Neural cell (in vitro differentiated cells): ENCODE measurements at regions not wholly inside any gene's neighbourhood (a gene's known extent, or its start where the extent isn't known, plus 50 kb on each side); places are given as distances from the start of the nearest gene placed in this dataset.

ENCODE experiments used
- H2AFZ ChIP-seq: fragments of 200-600, 300-800 bp; sonication (generic), shearing (Covaris generic); 2 replicates; pipeline ENCODE4 v1.6.0; 2014; ENCODE audit warnings: low read depth, mild to moderate bottlenecking, antibody characterized with exemption, low read length, moderate library complexity
- H3F3A ChIP-seq: fragments of 200-600 bp; shearing (Covaris generic); 2 replicates; pipeline ENCODE4 v1.6.1; 2016; ENCODE audit warnings: mild to moderate bottlenecking, moderate library complexity, mixed read lengths, antibody characterized with exemption, low read length; ENCODE audit not compliant: insufficient read depth, poor library complexity, severe bottlenecking
- H3K27ac ChIP-seq: fragments of 200-600, 300-800 bp; sonication (generic), shearing (Covaris generic); 2 replicates; pipeline ENCODE4 v1.5.1; 2014; ENCODE audit warnings: mild to moderate bottlenecking, low read length, moderate library complexity
- H3K27me3 ChIP-seq: fragments of 300-800, 200-600 bp; sonication (generic), shearing (Covaris generic); 2 replicates; pipeline ENCODE4 v1.6.0; 2014; ENCODE audit warnings: mild to moderate bottlenecking, low read depth, low read length, moderate library complexity; ENCODE audit not compliant: insufficient read depth
- H3K36me3 ChIP-seq: fragments of 300-800, 200-600 bp; sonication (generic), shearing (Covaris generic); 2 replicates; pipeline ENCODE4 v1.5.1; 2014; ENCODE audit warnings: mild to moderate bottlenecking, antibody characterized with exemption, low read length, moderate library complexity; ENCODE audit not compliant: insufficient read depth
- H3K4me2 ChIP-seq: fragments of 300-800, 200-600 bp; sonication (generic), shearing (Covaris generic); 2 replicates; pipeline ENCODE4 v1.6.0; 2014; ENCODE audit warnings: mild to moderate bottlenecking, low read length
- H3K4me3 ChIP-seq: fragments of 300-800, 200-600 bp; sonication (generic), shearing (Covaris generic); 2 replicates; pipeline ENCODE4 v1.5.1; 2014; ENCODE audit warnings: mild to moderate bottlenecking, low read length, moderate library complexity
- H3K79me2 ChIP-seq: fragments of 200-600 bp; shearing (Covaris generic); replicated peaks from 2 replicates; pipeline ENCODE4 v1.6.0; 2014; ENCODE audit warnings: mild to moderate bottlenecking, low read length, moderate library complexity; ENCODE audit not compliant: insufficient read depth
- H3K9ac ChIP-seq: fragments of 300-800, 200-600 bp; sonication (generic), shearing (Covaris generic); 2 replicates; pipeline ENCODE4 v1.6.1; 2016; ENCODE audit warnings: mild to moderate bottlenecking, low read length, mixed read lengths
- H3K9me2 ChIP-seq: fragments of 200-600 bp; shearing (Covaris generic); 2 replicates; pipeline ENCODE4 v1.6.1; 2016; ENCODE audit warnings: mild to moderate bottlenecking, low read length, mixed read lengths; ENCODE audit not compliant: insufficient read depth
- H3K9me3 ChIP-seq: fragments of 200-600, 300-800 bp; sonication (generic), shearing (Covaris generic); 2 replicates; pipeline ENCODE4 v1.6.1; 2016; ENCODE audit warnings: mild to moderate bottlenecking, mixed run types, low read length, moderate library complexity, mixed read lengths
- H4K20me1 ChIP-seq: fragments of 200-600 bp; shearing (Covaris generic); 2 replicates; pipeline ENCODE4 v1.6.1; 2016; ENCODE audit warnings: mild to moderate bottlenecking, mixed run types; ENCODE audit not compliant: insufficient read depth
- CTCF ChIP-seq: fragments of 450-650 bp; IDR thresholded peaks from 2 replicates; pipeline ENCODE4 v1.5.1; 2014; ENCODE audit warnings: antibody characterized with exemption, mild to moderate bottlenecking, moderate library complexity; ENCODE audit not compliant: poor library complexity, severe bottlenecking
- EP300 ChIP-seq: fragments of 450-650 bp; conservative IDR thresholded peaks from 2 replicates; pipeline ENCODE4 v1.6.1; 2014; ENCODE audit warnings: antibody characterized with exemption, mild to moderate bottlenecking, moderate library complexity; ENCODE audit not compliant: poor library complexity, severe bottlenecking
- EZH2 ChIP-seq: fragments of 200-600, 300-800 bp; shearing (Covaris generic), sonication (generic); IDR thresholded peaks from 2 replicates; pipeline ENCODE4 v1.6.1; 2014; ENCODE audit warnings: antibody characterized with exemption, low read length, borderline replicate concordance, mild to moderate bottlenecking; ENCODE audit not compliant: insufficient read depth, poor library complexity, severe bottlenecking
- MXI1 ChIP-seq: fragments of 450-650 bp; conservative IDR thresholded peaks from 2 replicates; pipeline ENCODE4 v1.6.1; 2014; ENCODE audit warnings: antibody characterized with exemption, mild to moderate bottlenecking; ENCODE audit not compliant: poor library complexity, severe bottlenecking
- POLR2AphosphoS5 ChIP-seq: IDR thresholded peaks from 2 replicates; pipeline ENCODE4 v1.6.1; 2012
- RAD21 ChIP-seq: fragments of 450-650 bp; conservative IDR thresholded peaks from 2 replicates; pipeline ENCODE4 v1.6.1; 2014; ENCODE audit warnings: antibody characterized with exemption, mild to moderate bottlenecking, moderate library complexity
- REST ChIP-seq: IDR thresholded peaks from 2 replicates; pipeline ENCODE4 v1.6.1; 2012; ENCODE audit warnings: borderline replicate concordance
- SMC3 ChIP-seq: fragments of 450-650 bp; conservative IDR thresholded peaks from 2 replicates; pipeline ENCODE4 v1.6.1; 2014; ENCODE audit warnings: antibody characterized with exemption, mild to moderate bottlenecking, moderate library complexity; ENCODE audit not compliant: poor library complexity
- TAF1 ChIP-seq: IDR thresholded peaks from 2 replicates; pipeline ENCODE4 v1.6.1; 2012; ENCODE audit warnings: low read depth

- Histone ChIP-seq H3F3A (no peaks in the 10 kb centered on the region), H3K79me2 (no peaks in the 10 kb centered on the region), H3K36me3 (no peaks in the 10 kb centered on the region), H3K4me3 (no peak overlapping the region), H3K9me3 (peaks cover 13% of the 10 kb centered on the region), H3K9ac (no peak overlapping the region), H3K4me2 (no peak overlapping the region), H3K27ac (no peak overlapping the region), H3K9me2 (no peaks in the 10 kb centered on the region), H4K20me1 (no peaks in the 10 kb centered on the region), H3K27me3 (no peaks in the 10 kb centered on the region), H2AFZ (no peak overlapping the region)
- TF ChIP-seq CTCF (no peak), REST (no peak), RAD21 (no peak)
Measured at GRCh38 chr11:130790689-130791088, 125.6 kb downstream of the SNX19 start.

GRCh38 chr11:130792772-130793171, 123.5 kb downstream of the SNX19 start:
- Histone ChIP-seq H3K79me2 (no peaks in the 10 kb centered on the region), H3K4me2 (no peak overlapping the region), H3K27me3 (no peaks in the 10 kb centered on the region), H3K27ac (no peak overlapping the region), H3K9me2 (no peaks in the 10 kb centered on the region), H3K9me3 (peaks cover 13% of the 10 kb centered on the region), H2AFZ (no peak overlapping the region), H3K36me3 (no peaks in the 10 kb centered on the region), H4K20me1 (no peaks in the 10 kb centered on the region), H3K9ac (no peak overlapping the region), H3K4me3 (no peak overlapping the region), H3F3A (no peaks in the 10 kb centered on the region)
- TF ChIP-seq SMC3 = no peak
- no peak for TF ChIP-seq CTCF
- TF ChIP-seq RAD21 = no peak
- TF ChIP-seq POLR2AphosphoS5 = no peak
- no peak for TF ChIP-seq EP300
- no peak for TF ChIP-seq EZH2
- TF ChIP-seq MXI1 = no peak
- no peak for TF ChIP-seq REST
- no peak for TF ChIP-seq TAF1
